Panc1 (cell line): ENCODE measurements at regions not wholly inside any gene's neighbourhood (a gene's known extent, or its start where the extent isn't known, plus 50 kb on each side); places are given as distances from the start of the nearest gene placed in this dataset.

Source experiments
- CTCF ChIP-seq: fragments of 450-650 bp; IDR thresholded peaks from 2 replicates; pipeline ENCODE4 v1.5.1; 2017; ENCODE audit warnings: mild to moderate bottlenecking
- SIN3A ChIP-seq: IDR thresholded peaks from 2 replicates; pipeline ENCODE4 v1.6.1; 2012; ENCODE audit warnings: low read depth, mild to moderate bottlenecking, low read length, moderate library complexity, borderline replicate concordance; ENCODE audit not compliant: insufficient read depth

- no peak for TF ChIP-seq SIN3A
- no peak for TF ChIP-seq CTCF
Observed at GRCh38 chr15:26028086-26028740, 165.1 kb upstream of the ATP10A start.
